ENCODE measurements at regions not wholly inside any gene's neighbourhood (a gene's known extent, or its start where the extent isn't known, plus 50 kb on each side); places are given as distances from the start of the nearest gene placed in this dataset.

DNA sequence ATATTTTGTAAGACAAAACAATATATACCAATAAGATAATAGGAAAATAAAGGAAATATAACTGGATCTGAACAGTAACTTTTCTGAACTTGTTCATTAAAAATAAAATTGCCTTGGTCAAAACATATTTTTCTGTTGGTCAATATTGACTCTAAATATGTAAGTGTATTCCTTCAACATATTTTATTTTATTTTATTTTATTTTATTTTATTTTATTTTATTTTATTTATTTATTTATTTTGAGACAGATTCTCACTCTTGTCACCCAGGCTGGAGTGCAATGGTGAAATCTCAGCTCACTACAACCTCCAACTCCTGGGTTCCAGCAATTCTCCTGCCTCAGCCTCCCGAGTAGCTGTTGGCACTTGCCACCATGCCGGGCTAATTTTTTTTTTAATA, 571.0 kb downstream of the NR2F1-AS1 start:
- no peak for DNase-seq (ENCODE audit: low read depth)

DNA sequence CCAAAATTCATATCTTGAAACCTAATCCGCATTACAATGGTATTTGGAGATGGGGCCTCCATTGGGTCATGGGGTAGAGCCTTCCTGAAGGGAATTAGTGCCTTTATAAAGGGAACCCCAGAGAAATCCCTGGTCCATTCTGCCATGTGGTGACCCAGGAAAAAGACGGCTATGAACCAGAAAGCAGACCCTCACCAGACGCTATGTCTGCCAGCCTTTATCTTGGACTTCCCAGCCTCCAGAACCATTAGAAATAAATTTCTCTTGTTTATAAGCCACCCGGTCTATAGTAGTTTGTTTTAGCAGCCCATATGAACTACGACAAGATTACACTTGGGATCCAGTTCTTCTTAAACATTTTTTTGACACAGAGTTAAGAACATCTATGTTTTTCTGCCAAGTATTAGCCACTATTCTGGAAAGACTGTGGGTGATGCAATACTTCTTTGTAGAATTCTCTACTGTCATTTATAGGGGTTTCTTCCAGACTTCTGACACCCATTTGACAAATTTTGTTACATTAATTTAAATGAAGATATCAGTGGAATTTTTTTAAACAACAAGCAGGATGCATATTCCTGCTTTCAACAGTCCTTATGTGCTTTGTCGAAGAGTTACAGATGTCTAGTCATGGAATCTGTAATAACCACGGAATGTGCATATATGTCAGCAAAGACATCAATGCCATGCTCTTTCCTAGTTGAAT, 572.4 kb downstream of the NR2F1-AS1 start:
- DNase-seq (ENCODE audit: low read depth) = no peak

DNA sequence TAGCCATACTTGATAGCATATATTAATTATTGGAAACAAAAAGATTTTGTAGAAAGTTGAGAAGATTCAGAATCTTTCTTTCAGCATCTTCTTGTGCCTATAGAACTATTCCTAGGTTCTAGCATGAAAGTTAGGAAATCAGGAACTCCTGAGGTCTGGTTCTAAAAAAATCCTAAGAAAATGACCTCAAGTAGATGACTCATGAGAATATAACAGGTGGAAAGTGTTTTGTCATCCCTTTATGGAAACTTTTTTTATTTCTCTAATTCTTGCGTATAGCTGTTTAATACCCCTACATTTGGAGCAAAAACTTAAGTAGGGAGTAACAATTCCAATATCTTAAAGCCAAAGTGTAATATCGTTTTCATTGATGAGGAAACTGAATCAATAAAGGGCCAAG, 574.1 kb downstream of the NR2F1-AS1 start:
- peak; percentile 32 for DNase-seq (ENCODE audit: low read depth)

DNA sequence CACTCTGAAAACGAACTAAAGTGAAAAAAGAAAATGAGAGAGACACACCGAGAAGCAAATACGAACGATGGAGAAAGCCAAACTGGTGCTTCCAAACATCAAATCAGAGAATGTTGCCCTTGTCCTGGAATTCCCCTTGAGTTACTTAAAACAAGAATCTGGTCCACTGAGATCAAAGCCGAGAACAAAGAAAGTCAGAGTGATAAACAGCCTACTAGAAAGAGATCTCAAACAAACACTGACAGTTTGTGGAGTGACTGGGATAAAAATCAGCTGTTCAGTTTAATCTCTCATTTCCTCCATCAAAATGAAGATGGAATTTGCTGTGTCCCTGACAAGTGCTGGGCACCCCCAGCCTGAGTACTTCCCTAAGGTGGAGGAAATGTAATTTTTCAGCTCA, 582.6 kb downstream of the NR2F1-AS1 start:
- no peak for DNase-seq (ENCODE audit: low read depth)

DNA sequence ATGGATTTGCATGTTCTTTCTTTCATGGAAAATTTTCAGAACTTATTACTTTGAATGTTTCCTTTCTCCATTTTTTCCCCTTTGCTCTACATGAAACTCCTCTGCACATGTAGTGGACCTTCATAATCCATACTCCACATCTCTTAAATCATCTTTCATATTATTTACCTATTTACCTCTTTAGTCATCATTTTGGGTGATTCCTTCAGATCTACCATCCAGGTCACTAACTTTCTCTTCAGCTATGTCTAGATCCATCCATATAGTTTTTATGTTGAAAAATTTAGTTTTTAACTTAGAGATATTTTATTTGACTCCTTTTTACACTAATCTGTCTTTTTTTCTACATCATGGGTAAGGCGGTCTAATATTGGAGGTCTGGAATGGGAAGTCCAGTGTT, 586.6 kb downstream of the NR2F1-AS1 start:
- DNase-seq (ENCODE audit: low read depth) = no peak

DNA sequence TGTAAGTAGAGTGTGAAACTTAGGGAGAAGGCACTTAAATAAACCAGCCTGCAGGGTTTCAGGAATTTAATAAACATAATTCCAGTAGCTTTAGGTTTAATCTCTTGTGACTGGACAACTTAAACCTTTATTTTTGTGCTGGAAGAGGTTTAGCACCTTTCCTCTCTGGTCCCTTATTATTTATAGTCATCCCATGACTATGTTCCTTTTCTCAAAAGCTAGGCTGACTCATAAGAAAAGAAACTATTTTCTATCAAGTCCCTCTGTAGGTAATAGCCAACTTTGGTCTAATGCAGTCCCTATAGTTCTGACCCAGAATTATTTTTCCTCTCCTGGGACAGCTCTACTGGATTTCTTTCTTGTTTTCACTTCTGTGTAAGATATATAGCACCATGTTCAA, 588.9 kb downstream of the NR2F1-AS1 start:
- peak; percentile 4 for DNase-seq (ENCODE audit: low read depth)

DNA sequence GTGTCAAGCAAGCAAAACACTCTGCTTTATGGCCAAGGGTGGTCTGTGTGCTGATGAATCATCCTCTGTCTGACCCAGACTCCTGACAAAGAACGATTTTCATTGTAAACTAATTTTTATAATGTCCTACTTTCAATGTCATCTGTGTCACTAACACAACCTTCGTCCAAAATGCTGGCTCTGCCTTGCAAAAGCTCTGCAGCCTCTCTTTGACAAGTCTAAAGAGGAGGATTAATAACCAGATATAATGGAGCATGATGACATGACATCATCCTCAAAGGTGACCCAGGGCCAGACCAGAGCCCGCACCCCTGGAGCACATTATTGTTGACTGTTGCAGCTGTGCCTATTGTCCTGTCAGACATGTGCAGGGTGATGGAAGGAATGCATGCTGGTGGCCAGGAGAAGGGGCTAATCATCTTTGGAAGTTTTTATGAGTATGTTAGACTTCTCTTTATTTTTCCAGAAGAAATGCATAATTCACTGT, 589.4 kb downstream of the NR2F1-AS1 start:
- DNase-seq (ENCODE audit: low read depth) = no peak

DNA sequence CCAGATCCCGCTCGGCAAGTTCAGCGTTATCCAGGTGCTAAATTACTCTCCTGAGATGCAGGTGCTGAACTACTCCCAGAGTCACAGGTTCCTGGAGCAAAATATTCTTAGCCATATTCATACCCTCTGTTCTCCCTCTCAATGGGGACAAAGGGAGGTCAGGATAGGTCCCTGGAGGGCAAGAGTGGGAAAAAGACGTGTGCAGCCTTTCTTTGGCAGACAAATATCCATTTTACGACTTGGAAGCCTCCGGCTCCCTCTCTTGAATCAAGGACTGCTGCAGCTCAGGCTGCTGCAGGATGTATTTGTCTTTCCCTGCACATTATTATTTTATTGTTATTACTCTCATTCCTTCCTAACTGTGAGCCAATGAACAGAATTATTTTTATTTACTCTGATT, 590.2 kb downstream of the NR2F1-AS1 start:
- no peak for DNase-seq (ENCODE audit: low read depth)

DNA sequence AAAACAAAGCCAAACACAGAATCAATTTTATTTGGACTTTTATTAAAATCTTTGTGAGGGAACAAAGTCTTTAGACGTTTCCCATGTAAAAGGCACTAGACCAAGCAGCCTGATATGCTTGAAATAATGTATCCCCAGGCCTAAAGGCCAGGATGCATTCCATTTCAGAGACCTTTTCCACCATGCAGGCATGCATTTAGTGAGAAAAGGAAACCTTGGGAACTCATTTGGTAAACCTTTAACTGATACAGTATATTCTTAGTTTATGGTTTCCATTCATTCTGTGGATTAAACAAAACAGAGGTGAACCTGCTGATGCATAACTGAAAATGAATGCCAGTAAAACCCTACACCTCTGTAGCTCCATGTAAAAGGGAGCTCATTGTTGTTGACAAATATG, 600.0 kb downstream of the NR2F1-AS1 start:
- no peak for DNase-seq (ENCODE audit: low read depth)

DNA sequence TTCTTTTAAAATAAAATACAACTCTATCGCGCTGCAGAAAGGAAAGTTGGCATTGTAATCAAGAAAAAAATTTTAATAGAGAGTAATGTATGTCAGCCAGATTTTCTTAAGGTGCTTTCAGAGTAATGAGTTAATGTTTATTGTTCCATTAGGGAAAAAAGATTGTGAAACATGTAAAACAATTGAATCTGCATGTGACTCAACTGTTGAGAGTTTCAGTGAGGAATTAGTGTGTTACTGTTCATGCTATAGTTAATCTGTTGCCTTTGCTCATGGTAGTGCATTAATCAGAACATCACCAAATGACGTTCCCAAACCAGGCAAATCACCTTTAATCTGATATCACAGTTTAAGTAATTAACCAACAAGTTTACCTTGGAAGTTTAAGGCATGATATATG, 600.5 kb downstream of the NR2F1-AS1 start:
- no peak for DNase-seq (ENCODE audit: low read depth)

DNA sequence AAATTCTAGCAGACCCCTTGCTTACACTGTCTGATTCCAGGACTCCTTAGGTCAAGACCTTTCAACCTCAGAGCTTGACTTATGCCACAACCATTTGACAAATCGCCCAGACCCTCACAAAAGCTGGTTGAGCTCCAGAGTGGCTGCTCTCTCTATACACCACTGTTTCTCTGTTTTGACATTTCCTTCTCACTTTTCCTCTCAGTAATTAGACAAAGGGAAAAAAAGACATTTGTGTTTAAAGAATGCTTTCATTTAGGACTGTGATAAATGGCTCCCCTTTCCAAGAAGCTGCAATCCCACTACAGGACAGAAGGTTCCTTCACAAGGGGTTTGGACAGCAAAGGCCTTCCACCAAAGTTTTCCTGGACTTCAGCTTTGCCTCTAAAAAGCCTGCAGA, 601.3 kb downstream of the NR2F1-AS1 start:
- no peak for DNase-seq (ENCODE audit: low read depth)

DNA sequence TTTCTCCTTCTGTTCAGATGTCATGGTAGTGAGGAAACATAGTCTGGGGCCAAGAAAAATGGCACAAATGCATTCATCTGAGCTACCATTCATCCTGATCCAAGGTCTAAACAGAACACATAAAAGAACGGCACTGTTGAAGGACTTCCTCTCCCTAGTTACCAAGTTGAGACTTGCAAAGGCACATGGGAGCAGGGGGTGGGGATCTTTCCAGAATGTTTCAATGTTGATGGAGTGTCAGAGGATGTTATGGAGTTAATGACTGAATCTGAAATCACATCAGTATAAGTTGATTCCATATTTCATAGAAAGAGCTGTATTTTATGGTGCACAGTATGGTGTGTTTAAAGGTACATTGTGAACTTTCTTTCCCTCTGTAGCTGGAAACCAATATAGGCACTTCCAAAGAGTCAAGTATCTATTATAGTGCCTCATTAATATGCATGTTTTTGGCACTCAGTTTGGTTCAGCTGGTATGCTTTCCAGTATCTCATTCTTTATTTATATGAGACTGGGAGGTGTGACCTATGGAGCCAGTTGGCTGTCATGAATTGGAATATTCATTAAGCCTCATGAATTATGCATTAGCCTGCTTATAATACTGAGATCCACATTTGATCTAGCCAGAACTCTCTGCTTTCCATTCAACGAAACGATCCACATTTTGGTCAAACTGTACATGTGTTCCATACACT, 603.0 kb downstream of the NR2F1-AS1 start:
- DNase-seq (ENCODE audit: low read depth) = no peak

DNA sequence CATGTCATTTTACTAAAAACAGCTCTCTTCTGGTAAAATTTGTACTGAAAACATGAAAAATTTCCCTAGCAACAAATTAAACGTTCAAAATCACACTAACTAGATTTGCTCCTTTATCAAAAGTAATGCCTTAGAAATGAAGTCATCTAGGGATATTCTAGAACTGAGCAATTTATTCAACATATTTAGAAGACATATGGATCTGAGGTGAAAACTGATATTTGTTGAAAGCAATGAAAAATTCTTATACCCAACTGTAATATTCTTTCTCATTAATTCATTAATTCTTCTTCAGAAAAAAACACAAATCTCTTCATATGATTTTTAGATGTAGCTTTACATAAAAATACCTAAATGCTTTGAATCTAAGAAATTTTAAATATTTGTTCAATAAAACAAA, 604.9 kb downstream of the NR2F1-AS1 start:
- no peak for DNase-seq (ENCODE audit: low read depth)

DNA sequence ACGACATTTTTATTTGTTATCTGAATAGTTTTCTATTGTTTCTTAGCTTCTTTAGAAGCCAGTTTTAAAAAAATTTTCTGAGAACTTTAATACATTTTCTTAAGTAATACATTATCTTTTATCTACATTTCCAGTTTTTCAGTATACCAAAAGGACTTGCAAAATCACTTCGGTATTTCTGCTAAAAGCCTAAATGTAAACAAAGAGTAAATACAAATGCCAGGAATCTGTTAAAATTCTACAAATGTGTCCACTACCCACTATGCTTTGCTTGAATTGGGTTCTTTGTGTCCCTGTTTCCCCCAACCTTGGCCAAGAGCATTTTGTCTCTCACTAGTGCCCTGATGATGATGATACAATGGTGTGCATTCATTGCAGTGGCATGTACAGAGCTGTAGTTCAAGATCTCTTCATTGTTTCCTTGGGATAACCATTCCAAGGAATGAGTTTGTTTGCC, 611.2 kb downstream of the NR2F1-AS1 start:
- no peak for DNase-seq (ENCODE audit: low read depth)

DNA sequence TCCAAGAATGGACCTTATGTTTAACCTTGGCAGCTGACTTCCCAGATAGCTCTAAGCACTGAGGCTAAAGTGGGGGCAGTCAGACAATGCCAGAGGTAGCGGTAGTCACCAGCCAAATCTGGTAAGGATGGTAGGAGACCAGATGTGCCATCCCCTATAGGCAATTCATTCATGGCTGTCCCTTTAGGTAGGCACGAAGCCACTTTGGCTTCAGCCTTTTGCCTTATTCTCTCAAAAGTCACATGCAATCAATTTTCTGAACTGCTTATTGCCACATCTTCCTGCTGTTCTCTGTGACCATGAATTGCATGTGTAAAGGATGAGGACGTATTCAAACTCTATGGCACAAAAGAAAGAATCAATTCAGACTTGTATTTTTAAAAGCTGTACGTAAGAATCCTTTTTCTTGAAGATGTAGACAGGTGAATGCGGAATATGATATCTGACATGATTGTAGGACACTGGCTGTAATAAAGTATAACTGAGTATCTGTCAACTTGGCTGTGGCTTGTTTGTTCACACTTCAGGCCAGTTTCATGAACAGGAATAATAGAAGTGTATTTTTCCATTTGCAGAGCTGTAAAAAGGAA, 611.7 kb downstream of the NR2F1-AS1 start:
- DNase-seq (ENCODE audit: low read depth) = no peak

DNA sequence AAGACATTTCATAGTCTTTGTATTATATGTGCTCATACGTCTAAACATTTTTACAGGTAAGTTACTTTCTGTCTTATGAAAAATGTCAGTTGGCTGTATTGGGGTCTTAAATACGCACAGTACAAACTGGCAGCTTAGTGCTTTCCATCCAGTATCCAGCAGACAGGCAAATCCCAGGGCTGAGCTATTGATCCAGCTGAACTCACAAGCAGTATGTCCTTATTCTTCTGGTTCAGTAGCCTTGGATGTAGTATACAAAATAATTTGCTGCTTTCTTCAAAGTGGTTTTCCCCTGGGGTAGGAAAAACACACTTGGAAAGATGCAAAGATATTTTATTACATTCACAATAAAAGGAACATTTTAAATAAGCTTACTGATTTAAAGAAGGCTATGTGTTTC, 617.2 kb downstream of the NR2F1-AS1 start:
- DNase-seq (ENCODE audit: low read depth) = no peak

DNA sequence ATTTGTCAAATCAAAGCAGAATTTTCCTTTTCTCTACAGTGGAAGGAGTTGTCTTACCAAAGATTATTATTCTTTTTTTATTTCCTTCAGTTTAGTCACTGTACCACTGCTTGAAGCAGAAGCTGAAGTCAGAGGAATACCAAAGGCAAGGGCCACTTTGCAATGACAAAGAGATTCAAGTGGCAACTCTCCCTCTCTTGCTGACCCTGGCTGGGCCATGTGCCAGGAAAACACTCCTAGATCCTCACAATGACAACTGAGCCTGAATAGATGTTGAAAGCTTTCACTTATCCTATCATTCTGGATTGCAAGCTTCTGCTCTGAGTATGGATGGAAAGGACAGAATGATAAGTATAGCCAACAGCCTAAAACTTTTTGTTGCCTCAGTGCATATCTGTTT, 618.3 kb downstream of the NR2F1-AS1 start:
- no peak for DNase-seq (ENCODE audit: low read depth)

DNA sequence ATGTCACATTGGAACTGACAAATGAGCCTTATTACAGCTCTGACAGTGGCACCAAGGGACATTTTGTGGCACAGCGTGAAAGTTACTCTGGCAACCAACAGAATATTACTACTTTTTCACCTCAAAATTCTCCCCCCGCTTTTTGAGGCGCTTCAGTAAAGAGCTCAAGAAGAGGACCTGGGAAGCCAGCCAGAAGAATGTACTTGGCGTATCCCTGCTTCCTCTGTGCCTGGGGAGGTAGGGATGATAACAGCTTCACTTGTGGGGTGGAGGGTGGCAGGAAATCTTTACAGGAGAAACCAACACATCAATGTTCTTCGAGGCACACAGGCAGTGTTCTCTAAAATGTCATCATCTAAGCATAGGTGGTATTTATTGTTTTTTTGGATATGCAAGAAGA, 624.1 kb downstream of the NR2F1-AS1 start:
- no peak for DNase-seq (ENCODE audit: low read depth)

DNA sequence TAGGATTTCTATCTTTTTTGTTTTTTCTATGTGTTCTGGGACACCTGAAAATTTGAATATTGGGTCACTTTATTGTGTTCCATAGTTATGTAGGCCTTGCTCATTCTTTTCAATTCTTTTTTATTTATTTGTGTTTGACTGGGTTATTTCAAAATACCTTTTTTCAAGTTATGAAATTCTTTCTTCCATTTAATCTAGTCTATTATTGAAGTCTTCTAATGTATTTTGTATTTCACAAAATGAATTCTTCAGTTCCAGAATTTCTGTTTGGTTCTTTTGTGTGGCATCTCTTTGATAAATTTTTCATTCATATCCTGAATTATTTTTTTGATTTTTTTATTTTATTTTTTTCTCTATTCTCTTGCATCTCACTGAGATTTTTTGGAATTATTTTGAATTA, 628.8 kb downstream of the NR2F1-AS1 start:
- DNase-seq (ENCODE audit: low read depth) = no peak

DNA sequence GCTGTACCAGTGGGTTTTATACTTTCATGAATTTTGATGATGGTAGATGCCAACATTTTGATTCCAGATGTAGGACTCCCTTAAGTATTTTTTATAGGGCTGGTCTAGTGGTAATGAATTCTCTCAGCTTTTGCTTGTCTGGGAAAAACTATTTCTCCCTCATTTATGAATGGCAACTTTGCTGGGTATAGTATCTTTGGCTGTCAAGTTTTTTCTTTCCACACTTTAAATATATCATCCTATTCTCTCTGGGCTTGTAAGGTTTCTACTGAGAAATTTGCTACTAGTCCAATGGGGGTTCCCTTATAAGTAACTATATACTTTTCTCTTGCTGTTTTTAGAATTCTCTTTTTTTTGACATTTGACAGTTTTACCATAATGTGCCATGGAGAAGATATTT, 629.3 kb downstream of the NR2F1-AS1 start:
- DNase-seq (ENCODE audit: low read depth) = no peak

DNA sequence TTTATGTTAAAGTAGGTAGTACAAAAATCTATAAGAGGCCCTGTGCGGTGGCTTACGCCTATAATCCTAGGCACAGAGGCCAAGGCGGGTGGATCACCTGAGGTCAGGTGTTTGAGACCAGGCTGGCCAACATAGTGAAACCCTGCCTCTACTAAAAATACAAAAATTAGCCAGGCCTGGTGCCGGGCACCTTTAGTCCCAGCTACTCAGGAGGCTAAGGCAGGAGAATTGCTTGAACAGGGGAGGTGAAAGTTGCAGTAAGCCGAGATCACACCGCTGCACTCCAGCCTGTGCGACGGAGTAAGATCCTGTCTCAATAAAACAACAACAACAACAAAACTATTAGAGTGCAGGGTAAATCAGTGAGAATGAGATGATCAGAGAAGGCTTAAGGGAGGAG, 634.5 kb downstream of the NR2F1-AS1 start:
- DNase-seq (ENCODE audit: low read depth) = no peak

DNA sequence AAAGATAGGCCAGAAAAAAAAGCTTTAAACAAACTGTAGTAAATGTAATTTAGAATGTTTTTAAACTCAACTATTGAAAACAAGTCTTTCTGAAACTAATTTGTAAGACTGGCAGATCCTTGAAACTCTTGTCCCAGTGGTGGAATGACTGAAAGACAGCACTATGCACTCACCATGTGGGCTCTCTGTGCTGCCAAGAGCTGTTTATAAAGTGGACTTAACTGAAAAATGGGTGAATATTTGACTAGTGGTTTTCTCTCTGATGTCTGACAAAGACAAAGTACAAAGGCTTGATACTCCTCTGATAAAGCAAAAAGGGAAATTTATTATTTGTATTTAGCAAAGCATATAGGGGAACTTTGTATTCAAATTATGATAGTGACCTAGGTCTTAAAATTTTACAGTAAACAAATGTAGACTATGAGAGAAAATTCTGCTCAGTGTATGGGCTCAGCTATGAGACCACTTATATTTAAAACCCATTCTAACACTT, 635.4 kb downstream of the NR2F1-AS1 start:
- DNase-seq (ENCODE audit: low read depth) = no peak

Data from HT1080 (cell line).